DMS53 (cell line): ENCODE measurements at regions not wholly inside any gene's neighbourhood (a gene's known extent, or its start where the extent isn't known, plus 50 kb on each side); places are given as distances from the start of the nearest gene placed in this dataset.
"Not testable (repeated sequence)": the region's sequence is repeated elsewhere in the genome, so short reads cannot be mapped to it uniquely, and the experiment has no call there.

ENCODE experiments used
- DNase-seq: peaks from one replicate; lab custom pipeline; 2025; lab: John Stamatoyannopoulos, UW

GRCh38 chr13:111413407-111414187 is 93.2 kb downstream of the TEX29 start:
- DNase-seq = no peak

GRCh38 chr13:111414341-111414740 is 93.9 kb downstream of the TEX29 start:
- DNase-seq = no peak

- DNase-seq = no peak
Observed at GRCh38 chr13:111415246-111415645, 94.8 kb downstream of the TEX29 start.

GRCh38 chr13:111415765-111416164 is 95.3 kb downstream of the TEX29 start:
- DNase-seq = no peak

GRCh38 chr13:111418101-111418500 is 97.7 kb downstream of the TEX29 start:
- DNase-seq = no peak

GRCh38 chr13:111420113-111420876 is 99.9 kb downstream of the TEX29 start:
- no peak for DNase-seq

- no peak for DNase-seq
Observed at GRCh38 chr13:111421216-111421615, 100.8 kb downstream of the TEX29 start.

- DNase-seq = no peak
Observed at GRCh38 chr13:111422348-111422747, 101.9 kb downstream of the TEX29 start.

GRCh38 chr13:111423168-111423785 is 102.8 kb downstream of the TEX29 start:
- DNase-seq = no peak

GRCh38 chr13:111424134-111424533 is 103.7 kb downstream of the TEX29 start:
- no peak for DNase-seq

GRCh38 chr13:111425326-111425725 is 104.9 kb downstream of the TEX29 start:
- DNase-seq = no peak

GRCh38 chr13:111429064-111429558 is 108.7 kb downstream of the TEX29 start:
- DNase-seq = peak; percentile 45

GRCh38 chr13:111431206-111431605 is 110.8 kb downstream of the TEX29 start:
- no peak for DNase-seq

- no peak for DNase-seq
Observed at GRCh38 chr13:111434578-111435159, 114.2 kb downstream of the TEX29 start.

- DNase-seq = no peak
Observed at GRCh38 chr13:111436446-111436845, 116.0 kb downstream of the TEX29 start.

- DNase-seq = no peak
Observed at GRCh38 chr13:111437417-111437816, 117.0 kb downstream of the TEX29 start.

GRCh38 chr13:111437856-111438547 is 117.6 kb downstream of the TEX29 start:
- DNase-seq = no peak

GRCh38 chr13:111440492-111440891 is 120.0 kb downstream of the TEX29 start:
- not testable (repeated sequence) for DNase-seq

- no peak for DNase-seq
Observed at GRCh38 chr13:111443981-111444380, 123.5 kb downstream of the TEX29 start.

GRCh38 chr13:111448504-111448903 is 128.1 kb downstream of the TEX29 start:
- DNase-seq = no peak

- no peak for DNase-seq
Observed at GRCh38 chr13:111449041-111449440, 128.6 kb downstream of the TEX29 start.

- no peak for DNase-seq
Observed at GRCh38 chr13:111451402-111451801, 131.0 kb downstream of the TEX29 start.
